ENCODE measurements at regions not wholly inside any gene's neighbourhood (a gene's known extent, or its start where the extent isn't known, plus 50 kb on each side); places are given as distances from the start of the nearest gene placed in this dataset.

DNA sequence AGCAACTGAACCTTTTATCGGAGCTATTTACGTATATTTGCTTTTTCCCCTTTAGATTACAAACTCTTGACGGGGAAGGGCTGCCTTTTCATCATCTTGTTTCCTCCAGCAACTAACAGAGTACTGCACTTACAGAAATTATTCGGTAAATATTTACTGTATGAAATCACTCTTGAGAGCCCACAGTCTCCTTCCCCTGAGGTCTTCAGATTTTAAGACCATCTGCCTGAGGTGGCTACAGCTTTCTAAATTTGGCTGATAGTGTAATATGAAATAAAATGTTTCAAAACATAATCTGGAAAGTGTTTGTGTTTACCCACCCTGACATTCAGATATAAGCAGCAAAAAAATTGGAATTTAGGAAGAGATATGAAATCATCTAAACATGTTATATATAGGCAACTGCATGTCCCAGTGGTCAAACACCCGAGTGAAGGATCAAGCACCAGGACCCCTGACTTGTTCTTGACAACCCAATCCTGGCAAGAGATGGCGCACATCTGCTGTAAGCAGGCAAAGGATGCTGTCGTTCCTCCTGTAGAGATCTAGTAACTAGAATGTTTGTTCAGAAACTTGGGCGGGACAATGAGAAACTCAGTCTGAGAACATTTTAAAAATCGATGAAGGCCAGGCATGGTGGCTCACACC is 60.9 kb downstream of the SIPA1L2 start:
- TF ChIP-seq, protein P1, sequence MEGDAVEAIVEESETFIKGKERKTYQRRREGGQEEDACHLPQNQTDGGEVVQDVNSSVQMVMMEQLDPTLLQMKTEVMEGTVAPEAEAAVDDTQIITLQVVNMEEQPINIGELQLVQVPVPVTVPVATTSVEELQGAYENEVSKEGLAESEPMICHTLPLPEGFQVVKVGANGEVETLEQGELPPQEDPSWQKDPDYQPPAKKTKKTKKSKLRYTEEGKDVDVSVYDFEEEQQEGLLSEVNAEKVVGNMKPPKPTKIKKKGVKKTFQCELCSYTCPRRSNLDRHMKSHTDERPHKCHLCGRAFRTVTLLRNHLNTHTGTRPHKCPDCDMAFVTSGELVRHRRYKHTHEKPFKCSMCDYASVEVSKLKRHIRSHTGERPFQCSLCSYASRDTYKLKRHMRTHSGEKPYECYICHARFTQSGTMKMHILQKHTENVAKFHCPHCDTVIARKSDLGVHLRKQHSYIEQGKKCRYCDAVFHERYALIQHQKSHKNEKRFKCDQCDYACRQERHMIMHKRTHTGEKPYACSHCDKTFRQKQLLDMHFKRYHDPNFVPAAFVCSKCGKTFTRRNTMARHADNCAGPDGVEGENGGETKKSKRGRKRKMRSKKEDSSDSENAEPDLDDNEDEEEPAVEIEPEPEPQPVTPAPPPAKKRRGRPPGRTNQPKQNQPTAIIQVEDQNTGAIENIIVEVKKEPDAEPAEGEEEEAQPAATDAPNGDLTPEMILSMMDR (IDR thresholded peaks at IDR 0.05; ENCODE audit: low read length), result no peak
- TF ChIP-seq EZH2 (optimal IDR thresholded peaks at IDR 0.05; ENCODE audit: low read depth, low read length) (no peak), EZH2phosphoT487 (IDR thresholded peaks at IDR 0.05; ENCODE audit: low read length) (no peak)
